ENCODE measurements at regions not wholly inside any gene's neighbourhood (a gene's known extent, or its start where the extent isn't known, plus 50 kb on each side); places are given as distances from the start of the nearest gene placed in this dataset.

GRCh38 chr6:79864001-79864400 lies 83.4 kb downstream of the ELOVL4 start:
- TF ChIP-seq CTCF (IDR thresholded peaks at IDR 0.05; ENCODE audit: low read length): no peak
- TF ChIP-seq EZH2 (IDR thresholded peaks at IDR 0.05; ENCODE audit: borderline replicate concordance, low read length): no peak
